Activated naive CD8-positive, alpha-beta T cell treated with anti-CD3 and anti-CD28 coated beads, Interleukin-2, amount 50 U/mL, for 16 hours (primary cell): ENCODE measurements at regions not wholly inside any gene's neighbourhood (a gene's known extent, or its start where the extent isn't known, plus 50 kb on each side); places are given as distances from the start of the nearest gene placed in this dataset.
"Not testable (repeated sequence)": the region's sequence is repeated elsewhere in the genome, so short reads cannot be mapped to it uniquely, and the experiment has no call there.

Source experiments
- DNase-seq: peaks from one replicate; pipeline ENCODE4 v3.0.0-alpha.2; 2020; ENCODE audit warnings: low read depth, low spot score

DNA sequence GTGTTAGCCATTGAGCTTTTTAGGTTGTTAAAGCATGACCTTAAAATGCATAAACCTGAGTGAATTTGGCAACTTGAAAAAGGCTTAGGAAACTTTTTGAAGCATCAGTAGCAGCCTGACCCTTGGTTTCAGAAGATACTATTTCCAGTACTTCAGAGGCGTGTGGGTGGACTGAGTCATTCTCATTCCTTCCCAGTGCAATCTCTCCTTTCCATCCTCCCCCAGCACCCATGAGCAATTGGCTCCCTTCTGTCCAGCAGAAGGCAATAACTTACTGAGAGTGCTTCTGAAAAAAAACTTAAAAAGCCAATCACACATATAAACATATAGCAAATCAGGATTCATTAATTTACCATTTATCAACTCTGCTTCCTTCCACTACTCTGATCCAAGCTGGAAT is 299.3 kb upstream of the STXBP6 start:
- DNase-seq, result no peak

- no peak for DNase-seq
These were observed 290.9 kb upstream of the STXBP6 start for GRCh38 chr14:25340882-25341281.

- no peak for DNase-seq
These were observed 272.8 kb upstream of the STXBP6 start for GRCh38 chr14:25322784-25323183.

- not testable (repeated sequence) for DNase-seq
These were observed 266.1 kb upstream of the STXBP6 start for GRCh38 chr14:25316007-25316406.

DNA sequence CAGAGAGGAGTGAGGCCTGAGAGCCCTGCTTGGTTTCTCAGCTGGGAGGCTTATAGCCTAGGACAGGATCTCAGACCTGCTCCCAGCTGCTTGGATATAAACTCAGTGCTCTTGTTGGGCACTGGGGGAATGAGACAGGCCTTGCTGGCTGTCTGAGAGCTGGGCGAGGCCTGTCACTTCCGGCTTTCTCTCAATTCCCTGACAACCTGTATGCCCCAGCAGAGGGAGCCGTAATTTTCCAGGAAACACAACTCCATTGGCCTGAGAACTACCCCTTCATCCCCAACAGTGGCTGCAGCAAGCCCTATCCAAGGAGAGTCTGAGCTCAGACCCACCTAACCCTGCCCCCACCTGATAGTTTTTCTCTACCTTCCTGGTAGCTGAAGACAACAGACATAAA is 258.3 kb upstream of the STXBP6 start:
- no peak for DNase-seq

- DNase-seq, result no peak
These were observed 254.0 kb upstream of the STXBP6 start for GRCh38 chr14:25303934-25304333.

DNA sequence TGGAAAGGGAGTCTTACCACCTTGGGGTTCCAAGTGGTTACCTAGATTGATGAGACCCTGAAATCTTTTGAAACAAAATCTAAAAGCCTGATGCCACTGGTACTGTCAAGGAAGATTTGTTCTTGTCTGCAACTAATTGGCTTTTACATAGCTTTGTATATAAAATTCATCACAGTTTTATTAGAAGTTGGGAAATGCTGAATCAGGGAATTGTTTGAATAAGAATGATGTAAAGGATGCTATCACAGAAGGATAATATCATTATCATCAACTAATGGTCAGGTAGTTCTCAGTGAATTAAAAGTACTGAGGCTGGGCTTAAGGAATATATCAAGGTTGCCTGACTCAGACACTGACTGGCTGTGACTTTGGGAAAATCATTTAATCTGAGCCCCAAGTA is 248.3 kb upstream of the STXBP6 start:
- DNase-seq, result no peak

DNA sequence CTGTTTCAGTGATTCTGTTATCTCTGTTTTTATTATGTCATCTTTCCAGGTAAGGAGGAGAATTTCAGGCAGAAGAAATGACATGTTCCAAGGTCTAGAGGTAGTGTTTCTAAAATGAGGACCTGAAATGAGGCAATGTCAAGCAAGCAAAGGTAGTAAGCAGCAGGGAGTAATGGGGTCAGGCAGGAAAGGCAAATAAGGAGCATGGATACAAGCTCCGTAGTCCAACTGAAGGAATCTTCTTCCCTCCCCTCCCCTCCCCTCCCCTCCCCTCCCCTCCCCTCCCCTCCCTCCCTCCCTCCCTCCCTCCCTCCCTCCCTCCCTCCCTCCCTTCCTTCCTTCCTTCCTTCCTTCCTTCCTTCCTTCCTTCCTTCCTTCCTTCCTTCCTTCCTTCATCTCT is 240.2 kb upstream of the STXBP6 start:
- DNase-seq, result not testable (repeated sequence)

GRCh38 chr14:25274529-25274928 is 224.6 kb upstream of the STXBP6 start:
- no peak for DNase-seq

- DNase-seq, result no peak
These were observed 217.2 kb upstream of the STXBP6 start for GRCh38 chr14:25267186-25267585.

GRCh38 chr14:25259470-25259869 is 209.5 kb upstream of the STXBP6 start:
- DNase-seq, result no peak

- DNase-seq, result no peak
These were observed 202.8 kb upstream of the STXBP6 start for GRCh38 chr14:25252793-25253192.

GRCh38 chr14:25250516-25250915 is 200.6 kb upstream of the STXBP6 start:
- DNase-seq, result no peak

DNA sequence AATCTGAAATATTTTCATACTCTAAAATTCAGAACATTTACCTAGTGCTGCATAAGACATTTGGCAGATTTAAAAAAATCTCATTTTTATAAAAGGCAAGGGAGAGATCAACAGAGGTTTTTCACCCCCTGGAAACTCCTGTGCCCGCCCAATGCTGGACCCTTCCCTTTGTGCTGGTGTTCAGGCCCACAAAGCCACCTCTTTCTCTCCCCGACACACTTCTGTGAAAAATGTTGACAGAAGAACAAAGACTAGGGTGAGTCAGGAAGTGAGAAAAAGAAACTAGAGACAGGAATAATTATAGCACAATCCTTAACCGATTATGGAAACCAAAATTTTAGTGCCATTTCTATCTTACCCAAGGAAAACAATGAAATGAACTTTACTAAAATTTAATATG is 197.7 kb upstream of the STXBP6 start:
- DNase-seq, result no peak

- DNase-seq, result no peak
These were observed 196.8 kb upstream of the STXBP6 start for GRCh38 chr14:25246751-25247150.

DNA sequence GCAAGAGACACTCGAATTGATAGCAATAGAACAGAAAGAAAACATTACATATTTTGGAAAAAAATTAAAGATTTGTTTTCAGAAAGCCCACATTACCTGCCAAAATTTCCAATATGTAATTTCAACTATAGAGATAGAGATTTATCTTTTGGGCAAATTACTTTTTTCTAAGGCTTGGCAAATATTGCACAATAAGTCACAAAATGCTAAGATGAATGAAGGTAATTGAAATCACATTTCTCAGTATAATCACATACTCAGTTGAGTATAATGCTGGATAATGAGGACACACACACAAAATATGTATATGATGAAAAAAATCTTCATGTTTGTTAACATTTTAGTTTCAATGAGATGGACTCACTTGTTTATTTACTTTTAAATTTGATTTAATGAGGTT is 189.2 kb upstream of the STXBP6 start:
- no peak for DNase-seq

GRCh38 chr14:25237845-25238244 is 187.9 kb upstream of the STXBP6 start:
- DNase-seq, result no peak

DNA sequence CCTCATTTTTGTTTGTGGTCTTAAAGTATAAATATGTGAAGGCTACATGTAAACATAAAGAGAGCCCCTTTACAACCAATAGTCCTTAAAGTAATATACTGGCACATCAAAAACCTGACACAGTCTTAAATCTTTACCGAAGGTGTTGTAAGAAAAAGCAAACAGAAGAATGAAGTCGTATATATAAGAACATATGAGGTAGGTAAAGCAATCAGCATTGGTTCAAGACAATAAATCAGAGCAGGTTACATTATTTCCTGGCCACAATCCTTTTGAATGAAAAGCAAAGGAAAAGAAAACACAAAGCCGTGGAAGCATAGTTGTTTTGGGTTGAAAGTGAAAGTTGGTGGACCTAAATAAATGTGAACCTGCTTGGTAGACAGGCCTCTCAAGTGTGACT is 183.7 kb upstream of the STXBP6 start:
- DNase-seq, result no peak

DNA sequence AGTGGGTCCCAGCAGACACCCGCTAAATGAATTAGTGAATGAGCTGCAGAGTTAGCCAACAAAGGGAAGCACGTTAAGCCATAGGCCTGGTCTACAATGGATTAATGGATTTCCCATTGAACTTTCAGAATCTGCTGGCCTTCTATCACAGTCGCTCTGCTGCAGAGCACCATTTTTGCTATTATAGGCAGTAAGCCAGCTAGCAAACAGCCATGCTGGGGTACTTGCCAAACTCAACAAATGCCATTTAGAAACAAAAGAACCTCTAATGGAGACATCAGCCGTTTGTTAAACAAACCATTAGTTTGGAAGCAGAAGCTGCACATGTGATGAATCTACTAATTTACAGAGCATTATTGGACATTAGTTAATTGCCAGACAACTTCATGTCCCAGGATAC is 181.1 kb upstream of the STXBP6 start:
- DNase-seq, result no peak

DNA sequence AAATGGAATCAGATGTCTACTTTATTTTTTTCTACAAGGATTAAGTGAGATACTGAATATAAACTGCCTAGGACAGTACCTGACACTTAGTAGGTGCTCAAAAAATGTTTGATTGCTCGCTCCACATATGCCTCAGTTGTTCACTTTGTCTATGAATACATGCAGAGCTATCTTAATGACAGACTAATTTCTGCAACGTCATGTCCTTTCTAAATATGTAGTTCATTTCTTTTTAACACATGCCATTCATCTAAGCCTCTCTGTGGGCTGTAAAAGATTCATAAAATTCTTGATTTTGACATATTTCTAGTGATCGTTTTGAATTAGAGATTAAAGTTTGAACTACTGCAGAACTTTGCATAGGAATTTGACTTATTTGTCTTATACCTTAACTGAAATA is 176.3 kb upstream of the STXBP6 start:
- no peak for DNase-seq

GRCh38 chr14:25222256-25222655 is 172.3 kb upstream of the STXBP6 start:
- no peak for DNase-seq

- DNase-seq, result no peak
These were observed 170.6 kb upstream of the STXBP6 start for GRCh38 chr14:25220514-25220913.

DNA sequence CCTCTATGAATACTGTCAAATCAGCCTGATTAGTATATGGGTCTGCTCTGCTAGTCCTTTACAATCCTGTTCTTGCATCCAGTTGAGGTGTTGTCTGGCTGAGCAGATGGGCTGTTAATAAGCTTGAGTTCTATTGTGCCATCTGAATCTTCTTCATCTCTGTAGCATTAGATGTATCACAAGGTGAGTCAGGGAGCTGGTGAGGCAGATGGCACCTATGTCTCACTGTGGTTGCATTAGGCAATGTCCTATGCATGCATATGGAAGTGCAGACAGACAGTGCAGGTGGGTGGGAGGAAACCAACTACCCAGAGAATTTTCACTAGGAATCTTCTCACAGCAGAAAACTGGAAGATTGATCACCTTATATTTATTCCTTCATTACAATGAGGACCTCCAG is 165.7 kb upstream of the STXBP6 start:
- no peak for DNase-seq

DNA sequence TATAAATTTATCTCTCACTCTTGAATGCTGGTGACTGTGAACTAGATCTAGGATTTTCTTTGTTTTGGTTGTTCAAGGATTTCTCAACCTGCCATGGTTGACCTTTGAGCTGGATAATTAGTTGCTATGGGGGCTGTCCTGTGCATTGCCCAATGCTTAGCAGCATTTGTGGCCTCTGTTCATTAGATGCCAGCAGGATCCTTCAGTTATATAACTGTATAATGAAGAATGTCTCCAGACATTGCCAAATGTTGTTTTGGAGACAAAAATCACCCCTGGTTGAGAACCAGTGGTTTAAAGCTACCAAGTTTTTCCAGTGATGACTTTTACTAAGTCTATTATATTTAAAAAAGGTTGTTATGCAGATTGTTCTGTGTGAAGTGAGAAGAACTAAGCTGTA is 147.9 kb upstream of the STXBP6 start:
- DNase-seq, result no peak

DNA sequence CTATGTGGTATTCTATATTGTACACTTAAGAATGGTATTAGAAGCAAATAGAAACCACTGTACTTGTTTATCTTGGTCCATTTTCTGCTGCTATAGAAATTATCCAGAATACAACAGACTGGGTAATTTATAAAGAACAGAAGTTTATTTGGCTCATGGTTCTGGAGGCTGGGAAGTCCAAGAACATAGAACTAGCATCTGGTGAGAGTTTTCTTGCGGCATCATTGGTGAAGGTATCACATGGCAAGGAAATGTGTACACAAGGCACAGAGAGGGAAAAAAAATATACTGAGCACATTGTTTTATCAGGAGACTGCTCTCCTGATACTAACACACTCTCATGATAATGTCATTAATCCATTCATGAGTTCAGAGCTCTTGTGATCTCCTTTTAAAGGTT is 130.3 kb upstream of the STXBP6 start:
- no peak for DNase-seq
